NB4 (cell line): ENCODE measurements at regions not wholly inside any gene's neighbourhood (a gene's known extent, or its start where the extent isn't known, plus 50 kb on each side); places are given as distances from the start of the nearest gene placed in this dataset.

Source experiments
- CTCF ChIP-seq: IDR thresholded peaks from one replicate; pipeline ENCODE4 v1.5.1; 2012; ENCODE audit warnings: low read depth, low read length
- MAX ChIP-seq: IDR thresholded peaks from 2 replicates; pipeline ENCODE4 v1.6.1; 2011; ENCODE audit warnings: low read depth, low read length
- MYC ChIP-seq: IDR thresholded peaks from 2 replicates; pipeline ENCODE4 v1.6.1; 2011; ENCODE audit warnings: low read depth, low read length
- POLR2A ChIP-seq: IDR thresholded peaks from 2 replicates; pipeline ENCODE4 v1.6.1; 2011; ENCODE audit warnings: mild to moderate bottlenecking; ENCODE audit not compliant: insufficient read length; ENCODE audit errors: extremely low read depth

- TF ChIP-seq CTCF, result no peak
- TF ChIP-seq MAX, result no peak
- no peak for TF ChIP-seq POLR2A
- no peak for TF ChIP-seq MYC
Observed at GRCh38 chr5:154138701-154139100, 51.8 kb upstream of the GALNT10 start.
